ENCODE measurements at regions not wholly inside any gene's neighbourhood (a gene's known extent, or its start where the extent isn't known, plus 50 kb on each side); places are given as distances from the start of the nearest gene placed in this dataset.

- H3K36me3 ChIP-seq (ENCODE audit: insufficient read depth, low read length) = no peaks in the 10 kb centered on the region
- no peak overlapping the region for H3K4me2 ChIP-seq (ENCODE audit: low read length)
- no peak overlapping the region for H2AFZ ChIP-seq (ENCODE audit: low read depth, low read length)
- no peaks in the 10 kb centered on the region for H4K20me1 ChIP-seq (ENCODE audit: insufficient read depth)
- no peaks in the 10 kb centered on the region for H3K9me2 ChIP-seq (ENCODE audit: insufficient read depth, low read length)
- no peaks in the 10 kb centered on the region for H3F3A ChIP-seq (ENCODE audit: insufficient read depth, low read length, poor library complexity, severe bottlenecking)
- no peak overlapping the region for H3K27ac ChIP-seq (ENCODE audit: low read length)
- H3K79me2 ChIP-seq (replicated peaks; ENCODE audit: insufficient read depth, low read length) = no peaks in the 10 kb centered on the region
- no peaks in the 10 kb centered on the region for H3K9me3 ChIP-seq (ENCODE audit: low read length)
- H3K27me3 ChIP-seq (ENCODE audit: insufficient read depth, low read depth, low read length) = no peaks in the 10 kb centered on the region
- no peak overlapping the region for H3K4me3 ChIP-seq (ENCODE audit: low read length)
- TF ChIP-seq SMC3 (conservative IDR thresholded peaks at IDR 0.05; ENCODE audit: poor library complexity) = no peak
- no peak for TF ChIP-seq EP300 (conservative IDR thresholded peaks at IDR 0.05; ENCODE audit: poor library complexity, severe bottlenecking)
- no peak for TF ChIP-seq MXI1 (conservative IDR thresholded peaks at IDR 0.05; ENCODE audit: poor library complexity, severe bottlenecking)
- no peak for TF ChIP-seq TAF1 (IDR thresholded peaks at IDR 0.05; ENCODE audit: low read depth)
- TF ChIP-seq, protein P1, sequence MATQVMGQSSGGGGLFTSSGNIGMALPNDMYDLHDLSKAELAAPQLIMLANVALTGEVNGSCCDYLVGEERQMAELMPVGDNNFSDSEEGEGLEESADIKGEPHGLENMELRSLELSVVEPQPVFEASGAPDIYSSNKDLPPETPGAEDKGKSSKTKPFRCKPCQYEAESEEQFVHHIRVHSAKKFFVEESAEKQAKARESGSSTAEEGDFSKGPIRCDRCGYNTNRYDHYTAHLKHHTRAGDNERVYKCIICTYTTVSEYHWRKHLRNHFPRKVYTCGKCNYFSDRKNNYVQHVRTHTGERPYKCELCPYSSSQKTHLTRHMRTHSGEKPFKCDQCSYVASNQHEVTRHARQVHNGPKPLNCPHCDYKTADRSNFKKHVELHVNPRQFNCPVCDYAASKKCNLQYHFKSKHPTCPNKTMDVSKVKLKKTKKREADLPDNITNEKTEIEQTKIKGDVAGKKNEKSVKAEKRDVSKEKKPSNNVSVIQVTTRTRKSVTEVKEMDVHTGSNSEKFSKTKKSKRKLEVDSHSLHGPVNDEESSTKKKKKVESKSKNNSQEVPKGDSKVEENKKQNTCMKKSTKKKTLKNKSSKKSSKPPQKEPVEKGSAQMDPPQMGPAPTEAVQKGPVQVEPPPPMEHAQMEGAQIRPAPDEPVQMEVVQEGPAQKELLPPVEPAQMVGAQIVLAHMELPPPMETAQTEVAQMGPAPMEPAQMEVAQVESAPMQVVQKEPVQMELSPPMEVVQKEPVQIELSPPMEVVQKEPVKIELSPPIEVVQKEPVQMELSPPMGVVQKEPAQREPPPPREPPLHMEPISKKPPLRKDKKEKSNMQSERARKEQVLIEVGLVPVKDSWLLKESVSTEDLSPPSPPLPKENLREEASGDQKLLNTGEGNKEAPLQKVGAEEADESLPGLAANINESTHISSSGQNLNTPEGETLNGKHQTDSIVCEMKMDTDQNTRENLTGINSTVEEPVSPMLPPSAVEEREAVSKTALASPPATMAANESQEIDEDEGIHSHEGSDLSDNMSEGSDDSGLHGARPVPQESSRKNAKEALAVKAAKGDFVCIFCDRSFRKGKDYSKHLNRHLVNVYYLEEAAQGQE (IDR thresholded peaks at IDR 0.05; ENCODE audit: borderline replicate concordance) = no peak
- no peak for TF ChIP-seq RAD21 (conservative IDR thresholded peaks at IDR 0.05)
- TF ChIP-seq POLR2AphosphoS5 (IDR thresholded peaks at IDR 0.05) = no peak
- TF ChIP-seq, protein P2, sequence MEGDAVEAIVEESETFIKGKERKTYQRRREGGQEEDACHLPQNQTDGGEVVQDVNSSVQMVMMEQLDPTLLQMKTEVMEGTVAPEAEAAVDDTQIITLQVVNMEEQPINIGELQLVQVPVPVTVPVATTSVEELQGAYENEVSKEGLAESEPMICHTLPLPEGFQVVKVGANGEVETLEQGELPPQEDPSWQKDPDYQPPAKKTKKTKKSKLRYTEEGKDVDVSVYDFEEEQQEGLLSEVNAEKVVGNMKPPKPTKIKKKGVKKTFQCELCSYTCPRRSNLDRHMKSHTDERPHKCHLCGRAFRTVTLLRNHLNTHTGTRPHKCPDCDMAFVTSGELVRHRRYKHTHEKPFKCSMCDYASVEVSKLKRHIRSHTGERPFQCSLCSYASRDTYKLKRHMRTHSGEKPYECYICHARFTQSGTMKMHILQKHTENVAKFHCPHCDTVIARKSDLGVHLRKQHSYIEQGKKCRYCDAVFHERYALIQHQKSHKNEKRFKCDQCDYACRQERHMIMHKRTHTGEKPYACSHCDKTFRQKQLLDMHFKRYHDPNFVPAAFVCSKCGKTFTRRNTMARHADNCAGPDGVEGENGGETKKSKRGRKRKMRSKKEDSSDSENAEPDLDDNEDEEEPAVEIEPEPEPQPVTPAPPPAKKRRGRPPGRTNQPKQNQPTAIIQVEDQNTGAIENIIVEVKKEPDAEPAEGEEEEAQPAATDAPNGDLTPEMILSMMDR (IDR thresholded peaks at IDR 0.05; ENCODE audit: poor library complexity, severe bottlenecking) = no peak
- no peak for TF ChIP-seq EZH2 (IDR thresholded peaks at IDR 0.05; ENCODE audit: borderline replicate concordance, insufficient read depth, low read length, poor library complexity, severe bottlenecking)
- no peak overlapping the region for H3K9ac ChIP-seq (ENCODE audit: low read length)
These were observed 135.3 kb downstream of the CCER1 start for GRCh38 chr12:90819709-90820108.

GRCh38 chr12:90816353-90817089, 138.5 kb downstream of the CCER1 start:
- no peaks in the 10 kb centered on the region for H4K20me1 ChIP-seq (ENCODE audit: insufficient read depth)
- H3K36me3 ChIP-seq (ENCODE audit: insufficient read depth, low read length) = no peaks in the 10 kb centered on the region
- no peaks in the 10 kb centered on the region for H3F3A ChIP-seq (ENCODE audit: insufficient read depth, low read length, poor library complexity, severe bottlenecking)
- no peak overlapping the region for H3K9ac ChIP-seq (ENCODE audit: low read length)
- H3K4me2 ChIP-seq (ENCODE audit: low read length) = no peak overlapping the region
- H3K79me2 ChIP-seq (replicated peaks; ENCODE audit: insufficient read depth, low read length) = no peaks in the 10 kb centered on the region
- TF ChIP-seq EP300 (conservative IDR thresholded peaks at IDR 0.05; ENCODE audit: poor library complexity, severe bottlenecking) (no peak), POLR2AphosphoS5 (IDR thresholded peaks at IDR 0.05) (no peak), TAF1 (IDR thresholded peaks at IDR 0.05; ENCODE audit: low read depth) (no peak), EZH2 (IDR thresholded peaks at IDR 0.05; ENCODE audit: borderline replicate concordance, insufficient read depth, low read length, poor library complexity, severe bottlenecking) (no peak), RAD21 (conservative IDR thresholded peaks at IDR 0.05) (no peak), SMC3 (conservative IDR thresholded peaks at IDR 0.05; ENCODE audit: poor library complexity) (no peak), MXI1 (conservative IDR thresholded peaks at IDR 0.05; ENCODE audit: poor library complexity, severe bottlenecking) (no peak)
- TF ChIP-seq, protein P1 (IDR thresholded peaks at IDR 0.05; ENCODE audit: borderline replicate concordance) = no peak
- TF ChIP-seq, protein P2 (IDR thresholded peaks at IDR 0.05; ENCODE audit: poor library complexity, severe bottlenecking) = no peak
- H3K9me3 ChIP-seq (ENCODE audit: low read length) = no peaks in the 10 kb centered on the region
- H3K4me3 ChIP-seq (ENCODE audit: low read length) = no peak overlapping the region
- no peak overlapping the region for H3K27ac ChIP-seq (ENCODE audit: low read length)
- H3K9me2 ChIP-seq (ENCODE audit: insufficient read depth, low read length) = no peaks in the 10 kb centered on the region
- no peak overlapping the region for H2AFZ ChIP-seq (ENCODE audit: low read depth, low read length)
- no peaks in the 10 kb centered on the region for H3K27me3 ChIP-seq (ENCODE audit: insufficient read depth, low read depth, low read length)

All from neural cell (in vitro differentiated cells).